ENCODE measurements at regions not wholly inside any gene's neighbourhood (a gene's known extent, or its start where the extent isn't known, plus 50 kb on each side); places are given as distances from the start of the nearest gene placed in this dataset.

DNA sequence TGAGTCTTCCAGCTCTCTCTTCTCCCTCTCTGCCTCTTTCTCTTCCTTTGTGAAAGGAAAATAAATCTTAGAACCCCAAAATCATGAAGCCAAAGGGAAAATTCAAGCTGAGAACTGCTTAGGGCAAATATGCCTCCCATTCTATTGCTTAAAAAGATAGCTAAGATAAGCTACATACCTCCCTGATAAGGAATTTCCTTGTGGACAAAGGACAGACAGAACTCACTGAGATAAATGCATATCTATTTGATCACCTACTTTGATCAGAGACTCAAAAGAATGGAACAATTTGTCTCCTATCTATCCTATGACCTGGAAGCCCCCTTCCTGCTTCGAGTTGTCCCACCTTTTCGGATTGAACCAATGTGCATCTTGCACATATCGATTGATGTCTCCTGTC is 220.6 kb upstream of the NMUR2 start:
- no peaks in the 10 kb centered on the region for H3K36me3 ChIP-seq
- no peaks in the 10 kb centered on the region for H3K9me3 ChIP-seq
- no peaks in the 10 kb centered on the region for H3K27me3 ChIP-seq
- 45% methylated on average over 3 of the region's 3 CpGs for WGBS (ENCODE audit: insufficient coverage, low coverage, low lambda C conversion rate, missing lambda C conversion rate)
- no peak overlapping the region for H3K4me3 ChIP-seq
- intact Hi-C loops (cut with DNase I): no loop called here
- no peak for DNase-seq
- no peak for ATAC-seq
- no peak overlapping the region for H3K27ac ChIP-seq
- no peaks in the 10 kb centered on the region for H3K4me1 ChIP-seq
- no peak for TF ChIP-seq CTCF (IDR thresholded peaks at IDR 0.05)
- no peak for TF ChIP-seq POLR2A (IDR thresholded peaks at IDR 0.05)

- intact Hi-C loops (cut with DNase I): no loop called here
- ATAC-seq: no peak
- TF ChIP-seq POLR2A (IDR thresholded peaks at IDR 0.05) (no peak), CTCF (IDR thresholded peaks at IDR 0.05) (no peak)
- Histone ChIP-seq H3K27me3 (no peaks in the 10 kb centered on the region), H3K4me3 (no peak overlapping the region), H3K36me3 (no peaks in the 10 kb centered on the region), H3K9me3 (no peaks in the 10 kb centered on the region), H3K27ac (no peak overlapping the region), H3K4me1 (no peaks in the 10 kb centered on the region)
- DNase-seq: no peak
- WGBS (ENCODE audit: insufficient coverage, low coverage, low lambda C conversion rate, missing lambda C conversion rate): 58% methylated on average over 5 of the region's 5 CpGs
Observed at GRCh38 chr5:152631221-152631620, 226.1 kb upstream of the NMUR2 start.

DNA sequence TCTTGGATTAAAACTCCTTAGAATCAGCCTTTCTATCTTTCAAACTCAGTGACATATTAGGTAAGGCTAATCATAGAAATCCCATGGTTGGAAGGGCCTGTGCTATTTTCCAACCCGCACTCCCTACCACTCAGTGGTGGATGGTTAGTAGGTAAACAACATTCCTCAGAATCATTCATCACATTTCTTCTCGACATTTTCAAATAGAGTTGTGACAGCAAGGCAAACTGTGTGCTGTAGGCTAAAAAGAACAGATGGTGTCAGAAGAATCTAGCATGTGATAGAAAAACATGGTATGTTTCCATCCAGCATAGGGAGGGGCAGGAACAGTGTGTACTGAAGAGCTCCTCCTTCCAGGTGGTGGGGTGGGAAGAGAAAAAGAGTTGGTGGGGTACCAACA is 227.3 kb upstream of the NMUR2 start:
- H3K9me3 ChIP-seq: no peaks in the 10 kb centered on the region
- ATAC-seq (no peak), DNase-seq (no peak)
- H3K4me3 ChIP-seq: no peak overlapping the region
- no peaks in the 10 kb centered on the region for H3K27me3 ChIP-seq
- no peaks in the 10 kb centered on the region for H3K4me1 ChIP-seq
- H3K27ac ChIP-seq: no peak overlapping the region
- whole genome bisulfite sequencing (ENCODE audit: insufficient coverage, low coverage, low lambda C conversion rate, missing lambda C conversion rate): 32% methylated on average over 2 of the region's 2 CpGs
- no peaks in the 10 kb centered on the region for H3K36me3 ChIP-seq
- TF ChIP-seq POLR2A (IDR thresholded peaks at IDR 0.05) (no peak), CTCF (IDR thresholded peaks at IDR 0.05) (no peak)
- intact Hi-C loops (cut with DNase I): no loop called here

- no peaks in the 10 kb centered on the region for H3K4me1 ChIP-seq
- intact Hi-C loops (cut with DNase I): no loop called here
- ATAC-seq (peak in 1 of 4 donors; percentile 30), DNase-seq (no peak)
- H3K27ac ChIP-seq: no peak overlapping the region
- H3K36me3 ChIP-seq: no peaks in the 10 kb centered on the region
- H3K27me3 ChIP-seq: no peaks in the 10 kb centered on the region
- TF ChIP-seq CTCF (IDR thresholded peaks at IDR 0.05) (no peak), POLR2A (IDR thresholded peaks at IDR 0.05) (no peak)
- H3K9me3 ChIP-seq: no peaks in the 10 kb centered on the region
- no peak overlapping the region for H3K4me3 ChIP-seq
Observed at GRCh38 chr5:152634586-152634985, 229.5 kb upstream of the NMUR2 start.

DNA sequence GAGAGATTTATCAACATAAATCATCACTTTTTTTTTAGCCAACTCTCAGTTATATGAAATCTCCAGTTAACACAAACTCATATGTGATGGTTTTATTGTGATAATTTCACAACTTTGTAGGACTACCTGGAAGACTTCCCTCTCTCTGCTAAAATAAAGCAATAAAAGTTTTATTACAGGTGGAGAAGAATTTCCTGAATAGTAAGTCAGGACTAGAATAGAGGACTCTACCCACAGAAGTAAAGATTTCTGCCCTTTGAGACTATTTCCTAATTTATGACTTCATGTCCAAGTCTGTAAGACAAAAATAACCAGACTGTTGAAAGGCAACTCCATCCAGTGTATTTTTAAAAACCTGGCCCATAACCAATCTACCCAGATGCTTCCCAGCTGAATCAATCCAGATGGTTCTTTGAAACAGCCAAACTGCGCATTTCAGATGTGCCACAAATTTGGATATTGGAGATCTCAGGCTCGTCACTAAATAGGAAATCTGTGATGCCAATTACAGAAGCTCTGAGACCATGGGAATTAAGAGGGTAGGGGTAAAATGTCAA is 234.0 kb upstream of the NMUR2 start:
- intact Hi-C loops (cut with DNase I): no loop called here

More for the DNA sequence above, 234.0 kb upstream of the NMUR2 start:
- H3K27me3 ChIP-seq: no peaks in the 10 kb centered on the region
- no peak for TF ChIP-seq POLR2A (IDR thresholded peaks at IDR 0.05)
- no peak for TF ChIP-seq CTCF (IDR thresholded peaks at IDR 0.05)
- no peak for ATAC-seq
- H3K27ac ChIP-seq: no peak overlapping the region
- DNase-seq: no peak
- H3K9me3 ChIP-seq: no peaks in the 10 kb centered on the region
- H3K36me3 ChIP-seq: no peaks in the 10 kb centered on the region
- WGBS (ENCODE audit: insufficient coverage, low coverage, low lambda C conversion rate, missing lambda C conversion rate): 40% methylated on average over 2 of the region's 2 CpGs
- H3K4me1 ChIP-seq: no peaks in the 10 kb centered on the region
- H3K4me3 ChIP-seq: no peak overlapping the region

Measured in right lobe of liver (tissue), 6 donors.